RPMI8226 (cell line): ENCODE measurements at regions not wholly inside any gene's neighbourhood (a gene's known extent, or its start where the extent isn't known, plus 50 kb on each side); places are given as distances from the start of the nearest gene placed in this dataset.
A peak's percentile ranks its signal among the peaks of the same experiment; 100 is the strongest.

Experiments
- DNase-seq: peaks from one replicate; pipeline ENCODE4 v3.0.0-alpha.2; 2015

DNA sequence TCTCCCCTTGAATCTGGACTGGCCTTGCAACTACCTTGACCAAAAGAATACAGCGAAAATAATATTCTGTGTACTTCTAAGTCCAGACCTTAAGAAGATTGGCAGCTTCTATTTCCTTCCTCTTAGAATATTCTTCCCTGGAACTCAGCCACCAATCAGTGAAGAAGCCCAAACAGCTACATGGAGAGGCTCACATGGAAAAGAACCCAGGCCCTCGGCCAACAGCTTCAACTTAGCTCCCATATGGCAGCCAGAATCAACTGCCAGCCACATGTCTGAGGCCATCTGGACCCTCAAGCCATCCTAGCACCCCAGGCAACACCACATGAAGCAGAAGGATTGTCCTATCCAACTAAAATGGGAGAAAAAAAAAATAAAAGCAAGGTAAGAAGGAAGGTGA is 178.8 kb downstream of the IBTK start:
- DNase-seq, result no peak

GRCh38 chr6:82066991-82067411 is 180.5 kb downstream of the IBTK start:
- no peak for DNase-seq

DNA sequence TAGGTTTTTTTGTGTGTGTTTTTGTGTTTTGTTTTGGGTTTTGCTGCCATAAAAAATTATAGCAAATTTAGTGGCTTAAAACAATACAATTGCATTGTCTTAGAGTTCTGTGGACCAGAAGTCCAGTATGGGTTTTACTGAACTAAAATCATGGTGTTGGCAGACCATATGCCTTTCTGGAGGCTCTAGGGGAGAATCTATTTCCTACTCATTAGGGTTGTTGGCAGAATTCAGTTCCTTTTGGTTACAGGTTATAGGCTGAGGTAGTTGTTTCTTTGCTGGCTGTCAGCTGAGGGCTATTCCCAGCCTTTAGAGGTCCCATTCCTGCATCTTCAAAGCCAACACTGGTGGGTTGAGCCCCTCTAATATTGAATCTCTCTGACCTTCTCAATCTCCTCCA is 181.3 kb downstream of the IBTK start:
- no peak for DNase-seq

DNA sequence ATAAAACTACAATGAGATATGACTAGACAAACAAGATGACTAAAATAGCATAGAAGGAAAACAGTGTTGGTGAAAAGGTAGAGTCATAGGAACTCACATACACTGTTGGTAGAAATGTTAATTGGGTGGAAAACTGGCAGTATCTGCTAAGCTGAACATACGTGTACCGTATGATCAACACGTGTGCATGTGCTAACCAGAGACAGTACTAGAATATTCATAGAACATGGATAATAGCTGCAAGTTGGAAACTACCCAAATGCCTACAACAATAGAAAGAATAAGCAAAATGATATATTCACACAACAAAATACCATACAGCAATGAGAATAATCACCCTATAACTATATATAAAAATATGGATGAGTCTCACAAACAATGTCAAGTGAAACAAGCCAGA is 184.0 kb downstream of the IBTK start:
- no peak for DNase-seq

GRCh38 chr6:82062219-82062618 is 185.3 kb downstream of the IBTK start:
- DNase-seq, result no peak

- no peak for DNase-seq
Observed at GRCh38 chr6:82057846-82058554, 189.5 kb downstream of the IBTK start.

DNA sequence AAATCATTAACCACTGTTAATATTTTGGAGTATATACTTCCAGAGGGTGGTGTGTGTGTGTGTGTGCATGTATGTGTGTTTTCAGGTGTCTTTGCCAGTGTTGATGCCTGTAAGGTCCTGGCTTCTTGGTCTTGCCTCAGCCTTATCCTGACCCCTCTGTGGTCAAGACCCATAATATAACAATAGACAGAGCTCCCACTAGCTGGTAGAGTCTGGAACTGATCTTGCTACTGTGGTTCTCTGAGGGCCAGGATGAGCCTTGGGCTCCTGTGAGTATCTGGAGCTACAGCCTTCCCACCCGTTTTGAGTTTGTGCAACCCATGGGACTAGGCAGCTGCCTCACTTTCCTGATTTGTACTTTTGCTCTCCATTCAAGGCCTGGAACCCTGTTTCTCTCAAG is 191.0 kb downstream of the IBTK start:
- DNase-seq, result no peak

- no peak for DNase-seq
Observed at GRCh38 chr6:82045965-82046756, 201.4 kb downstream of the IBTK start.

DNA sequence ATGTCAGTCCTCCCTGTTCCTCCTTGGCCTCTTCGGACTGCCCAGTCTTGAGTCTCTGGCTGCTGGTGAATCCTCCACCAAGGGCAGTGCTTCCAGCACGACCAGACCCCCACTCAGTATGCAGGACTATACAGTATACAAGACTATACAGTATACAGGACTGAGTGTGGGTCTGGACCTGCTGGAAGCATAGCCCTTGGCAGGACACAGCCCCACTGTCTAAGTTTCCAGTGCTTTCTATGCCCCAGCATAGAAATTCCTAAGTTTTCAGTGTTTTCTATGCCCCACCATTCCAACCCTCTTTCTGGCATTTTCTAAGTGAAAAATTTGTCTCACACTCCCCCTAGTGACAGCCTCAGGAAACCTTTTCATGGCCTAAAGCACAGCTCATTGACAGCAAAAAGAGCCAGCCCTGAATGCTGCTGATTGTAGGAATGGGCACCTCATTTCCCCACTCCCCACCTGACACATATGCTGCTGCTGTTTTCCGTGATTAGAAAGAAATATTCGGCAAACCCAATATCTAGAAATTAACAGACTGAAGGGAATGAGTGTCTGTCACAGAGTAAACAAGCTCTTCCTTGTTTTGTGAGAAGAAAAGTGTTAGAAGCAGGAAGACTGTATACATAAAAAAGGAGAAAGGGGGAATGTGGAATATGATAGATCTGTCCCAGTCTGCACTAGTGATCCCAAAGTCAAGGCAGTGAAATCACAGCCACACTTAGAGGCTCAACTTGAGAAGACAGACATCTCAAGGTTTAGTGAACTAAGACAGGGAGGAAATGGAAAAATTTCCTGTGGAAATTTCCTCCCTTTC is 206.9 kb downstream of the IBTK start:
- peak; percentile 6 for DNase-seq

GRCh38 chr6:82038631-82039030 is 208.9 kb downstream of the IBTK start:
- no peak for DNase-seq

DNA sequence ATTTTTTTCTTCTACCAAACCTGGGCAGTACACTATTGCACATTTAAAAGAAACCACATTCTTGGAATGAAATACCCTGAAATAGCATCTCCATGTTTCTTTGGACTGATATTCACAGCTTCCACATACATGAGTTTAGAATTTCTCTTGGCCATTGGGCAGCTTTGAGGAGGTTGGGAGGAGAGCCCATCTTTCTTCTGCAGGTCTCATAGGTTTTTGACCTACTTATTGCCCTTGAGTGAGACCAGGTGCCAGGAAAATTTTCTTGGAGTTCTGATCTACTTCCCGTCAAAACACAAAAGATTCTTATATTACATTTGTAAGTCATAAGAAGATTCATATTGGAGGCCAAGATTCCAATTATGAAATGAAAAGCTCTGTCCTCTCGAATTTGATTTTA is 212.0 kb downstream of the IBTK start:
- no peak for DNase-seq

GRCh38 chr6:82033631-82034211 is 213.8 kb downstream of the IBTK start:
- no peak for DNase-seq

- DNase-seq, result no peak
Observed at GRCh38 chr6:82032444-82032843, 215.1 kb downstream of the IBTK start.

DNA sequence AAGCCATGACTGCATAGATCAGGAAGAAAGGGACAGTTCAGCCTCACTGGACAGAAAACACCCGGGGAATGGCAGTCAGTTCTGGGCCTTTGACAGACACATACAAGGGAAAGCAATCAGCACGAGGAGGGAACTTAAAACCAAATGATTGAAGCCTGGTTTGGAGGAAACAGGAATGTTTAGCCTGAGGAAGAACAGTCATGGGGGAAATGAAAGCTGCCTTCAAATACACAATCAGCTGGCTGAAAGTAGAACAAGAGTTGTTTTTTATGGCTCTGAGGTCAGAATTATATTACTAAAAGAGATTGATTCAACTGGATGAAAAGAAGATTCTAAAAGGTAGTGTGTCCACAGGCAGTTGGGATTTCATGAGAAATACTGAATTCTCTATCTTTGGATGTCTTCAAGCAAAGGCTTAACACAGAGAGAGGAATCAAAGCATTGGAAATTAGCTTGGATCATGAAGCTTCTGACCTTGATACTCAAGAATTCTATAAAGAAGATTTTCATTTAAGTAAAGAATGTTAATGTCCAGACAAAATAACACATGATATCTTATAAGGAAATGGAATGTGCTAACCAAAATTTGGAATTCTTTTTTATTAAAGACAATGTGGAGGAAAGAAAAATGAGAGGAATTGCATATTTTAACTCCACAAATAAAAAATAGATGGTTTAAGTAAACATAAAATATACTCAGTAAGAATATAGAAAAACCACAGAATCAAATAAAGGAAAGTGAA is 216.6 kb downstream of the IBTK start:
- no peak for DNase-seq

DNA sequence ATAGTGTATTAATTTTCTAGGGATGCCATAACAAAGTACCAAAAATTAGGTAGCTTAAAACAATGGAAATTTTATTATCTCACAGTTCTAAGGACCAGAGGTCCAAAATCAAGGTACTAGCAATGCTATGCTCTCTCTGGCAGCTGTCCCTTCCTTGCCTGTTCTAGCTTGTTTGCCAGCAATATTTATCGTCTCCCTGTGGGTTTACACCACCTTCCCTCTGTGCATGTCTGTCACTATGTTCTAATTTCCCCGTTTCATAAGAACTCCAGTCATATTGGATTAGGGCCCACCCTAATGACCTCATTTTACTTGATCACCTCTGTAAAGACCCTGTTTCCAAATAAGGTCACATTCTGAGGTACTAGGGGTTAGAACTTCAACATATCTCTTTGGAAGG is 217.2 kb downstream of the IBTK start:
- no peak for DNase-seq

DNA sequence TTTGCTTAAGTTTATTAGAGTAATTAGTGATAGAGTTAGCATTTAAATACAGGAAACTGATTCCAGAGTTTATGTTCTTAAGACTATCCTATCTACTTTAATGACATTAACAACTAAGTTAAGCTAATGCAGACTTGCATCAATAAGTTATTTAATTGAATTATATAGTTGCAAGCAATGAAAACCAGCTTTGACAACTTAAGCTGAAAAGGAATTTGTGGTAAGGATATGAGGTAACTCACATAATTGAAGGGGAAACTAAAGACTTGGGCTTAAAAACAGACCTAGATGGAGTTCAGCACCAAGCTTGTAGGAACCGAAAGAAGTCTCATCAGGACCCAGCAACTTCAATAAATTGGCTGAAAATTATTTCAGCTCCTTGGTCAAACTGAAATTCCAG is 222.3 kb downstream of the IBTK start:
- DNase-seq, result no peak

DNA sequence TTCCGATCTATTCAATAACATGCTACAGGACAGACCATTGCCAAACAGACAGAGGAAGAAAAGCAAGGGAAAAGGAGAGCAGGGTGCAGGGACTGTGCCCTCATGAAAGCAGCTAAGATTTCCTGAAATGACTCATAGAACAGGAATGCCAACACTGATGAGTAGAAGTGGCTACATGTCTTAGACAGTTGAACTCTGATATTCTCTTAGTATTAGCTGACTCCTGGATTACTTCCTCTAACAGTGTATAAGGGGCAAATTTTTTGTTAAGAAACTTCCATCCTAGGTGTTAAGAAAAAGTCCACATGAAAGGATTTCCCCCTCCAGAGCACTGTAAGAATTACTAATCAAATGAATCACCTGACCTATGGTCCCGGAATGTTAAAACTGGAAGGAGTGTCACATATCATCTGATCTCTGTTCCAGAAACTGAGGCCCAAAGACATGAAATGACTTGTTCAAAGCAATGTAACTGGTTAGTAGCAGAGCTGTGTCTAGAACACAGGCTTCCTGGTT is 224.9 kb downstream of the IBTK start:
- no peak for DNase-seq

- no peak for DNase-seq
Observed at GRCh38 chr6:82017773-82018172, 229.8 kb downstream of the IBTK start.

- no peak for DNase-seq
Observed at GRCh38 chr6:82017288-82017687, 230.3 kb downstream of the IBTK start.

DNA sequence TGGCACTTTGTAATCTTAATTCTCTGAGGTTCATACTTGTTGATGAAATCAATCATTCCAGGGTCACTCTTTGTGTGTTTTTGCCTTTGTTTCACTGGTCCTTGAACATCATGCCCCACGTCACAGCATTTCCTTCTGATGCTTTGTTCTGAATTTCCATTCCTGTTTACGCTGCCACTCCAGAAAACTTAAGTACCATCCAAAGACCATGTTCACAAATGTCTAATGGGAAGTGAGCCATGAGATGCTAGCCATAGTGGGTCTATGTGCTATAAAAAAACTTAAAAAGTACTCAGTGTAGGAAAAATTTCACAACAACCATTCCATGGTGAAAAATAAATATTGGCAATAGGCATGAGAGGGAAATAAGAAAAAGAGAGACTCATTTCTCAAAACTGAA is 232.0 kb downstream of the IBTK start:
- no peak for DNase-seq

GRCh38 chr6:82015043-82015442 is 232.5 kb downstream of the IBTK start:
- DNase-seq, result no peak
